NCI-H1417 (cell line): ENCODE measurements at regions not wholly inside any gene's neighbourhood (a gene's known extent, or its start where the extent isn't known, plus 50 kb on each side); places are given as distances from the start of the nearest gene placed in this dataset.
A peak's percentile ranks its signal among the peaks of the same experiment; 100 is the strongest.

Source experiments
- DNase-seq, 3 experiments: peaks; one replicate each; lab custom pipeline; 2025; lab: John Stamatoyannopoulos, UW

DNA sequence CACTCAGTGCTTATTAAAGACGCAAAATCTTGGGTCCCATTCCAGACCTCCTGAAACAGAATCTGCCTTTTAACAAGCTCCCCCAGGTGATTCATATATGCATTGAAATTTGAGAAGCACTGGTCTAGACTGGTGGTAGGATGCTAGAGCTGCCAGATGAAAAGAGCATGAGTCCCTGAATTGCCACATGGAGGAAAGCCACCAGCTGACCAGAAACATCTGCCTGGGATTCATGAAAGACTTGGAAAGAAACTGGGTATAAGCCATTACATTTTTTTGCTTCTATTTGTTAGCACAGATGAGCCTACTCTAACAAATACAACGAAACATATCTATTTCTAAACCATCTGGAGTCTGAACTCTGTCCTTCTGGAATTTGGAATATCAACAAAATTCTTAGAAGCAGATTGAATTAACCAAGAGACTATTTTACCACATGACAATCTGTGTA, 228.9 kb downstream of the RBM43 start:
- no peak for DNase-seq

DNA sequence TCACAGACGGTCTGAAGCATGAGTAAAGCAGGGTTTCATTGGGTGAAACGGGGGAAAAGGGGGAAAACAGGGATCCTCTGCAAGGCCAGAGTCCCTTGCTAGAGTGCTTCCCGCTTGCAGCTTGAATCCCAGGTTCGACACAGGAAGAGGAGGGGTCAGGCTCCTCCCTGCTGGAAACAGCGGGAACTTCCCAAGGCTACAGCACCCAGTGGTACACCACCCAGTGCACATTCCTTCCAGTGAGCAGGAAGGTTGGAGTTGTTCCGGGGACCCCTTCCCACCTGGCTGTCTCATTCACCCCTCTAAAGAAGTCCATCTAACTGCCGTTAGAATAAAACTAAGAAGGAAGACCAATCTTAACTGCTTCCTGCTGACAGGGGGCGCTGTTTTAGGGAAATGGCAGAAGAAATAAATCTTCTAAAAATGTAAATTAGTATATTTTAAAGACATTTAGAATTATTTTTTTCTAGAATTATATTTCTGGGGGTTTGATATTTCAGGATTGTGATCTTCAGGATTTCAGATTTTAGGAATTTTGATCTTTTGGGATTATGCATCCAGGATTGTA, 230.9 kb downstream of the RBM43 start:
- DNase-seq, result no peak

DNA sequence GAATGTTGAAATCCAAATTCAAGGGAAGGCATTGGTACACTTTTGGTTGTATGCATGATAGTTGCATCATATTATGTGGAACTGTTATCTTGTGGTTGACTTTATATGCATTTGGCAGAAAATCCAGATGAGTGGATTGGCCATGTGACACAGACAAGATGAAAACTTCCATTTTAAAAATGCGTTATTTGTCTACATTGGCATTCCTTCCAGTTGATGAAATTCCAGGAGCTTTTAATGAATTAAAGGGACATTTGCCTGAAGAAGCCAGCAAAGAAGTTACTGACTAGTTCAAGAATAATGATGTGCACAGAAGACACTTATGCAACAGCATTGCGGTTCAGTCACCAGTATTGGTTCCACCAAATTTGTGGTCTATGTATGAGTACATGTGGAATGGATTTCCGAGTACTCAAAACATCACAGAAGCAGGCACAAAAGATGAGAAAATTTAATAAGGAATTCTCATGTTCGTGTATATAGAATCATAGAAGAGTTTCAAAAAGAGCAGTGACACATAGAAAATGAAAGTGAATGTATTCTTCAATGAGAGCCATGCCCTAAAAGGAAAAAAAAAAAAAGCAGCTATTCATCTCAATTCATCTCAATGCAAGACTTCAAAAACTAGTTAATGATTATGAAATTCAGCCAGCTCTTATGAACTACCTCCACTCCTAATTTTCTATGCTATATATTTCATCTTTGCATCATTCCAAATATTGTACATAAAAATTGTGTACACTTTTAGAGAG, 232.1 kb downstream of the RBM43 start:
- no peak for DNase-seq

DNA sequence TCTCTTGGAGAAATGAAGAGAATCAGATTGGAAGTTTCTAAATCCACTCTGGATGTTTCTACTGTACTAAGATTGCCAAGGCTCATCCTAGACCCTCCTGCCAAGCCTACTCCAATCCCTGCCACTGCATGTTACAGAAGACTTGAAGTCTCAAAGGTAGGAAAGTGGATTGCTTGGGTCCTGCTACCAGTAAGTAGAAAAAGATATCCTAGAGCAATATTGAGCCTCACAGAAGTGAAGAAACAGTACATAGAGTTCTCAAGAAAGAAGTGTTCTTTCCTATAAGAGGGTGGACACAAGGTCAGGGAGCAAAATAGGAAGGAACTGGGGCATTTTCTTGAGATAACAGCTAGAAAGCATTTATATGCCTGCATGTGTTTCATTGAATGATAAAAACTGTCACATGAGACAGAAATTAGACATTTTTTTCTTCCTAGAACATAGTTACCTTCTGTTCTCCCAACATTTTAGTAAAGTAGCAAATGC, 232.9 kb downstream of the RBM43 start:
- DNase-seq, result no peak

DNA sequence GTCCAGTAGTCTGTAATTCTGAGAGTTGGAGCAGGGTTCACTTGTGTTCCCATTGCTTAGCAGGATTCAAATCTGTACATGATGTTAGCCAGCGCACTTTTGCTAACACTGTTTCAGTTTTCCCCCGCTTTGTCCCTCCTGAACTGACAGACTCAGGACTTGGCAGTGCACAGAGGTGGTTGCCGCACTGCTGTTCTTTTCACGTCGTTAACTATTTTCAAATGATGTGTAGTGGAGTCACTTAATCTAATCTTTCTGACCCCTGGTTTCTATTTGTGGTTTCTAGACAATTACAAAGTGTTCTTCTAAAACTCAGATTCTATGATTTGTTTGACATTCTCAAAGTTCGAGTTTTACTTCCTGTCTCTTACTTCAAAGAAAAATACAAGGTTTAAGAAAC, 234.5 kb downstream of the RBM43 start:
- DNase-seq, result no peak

DNA sequence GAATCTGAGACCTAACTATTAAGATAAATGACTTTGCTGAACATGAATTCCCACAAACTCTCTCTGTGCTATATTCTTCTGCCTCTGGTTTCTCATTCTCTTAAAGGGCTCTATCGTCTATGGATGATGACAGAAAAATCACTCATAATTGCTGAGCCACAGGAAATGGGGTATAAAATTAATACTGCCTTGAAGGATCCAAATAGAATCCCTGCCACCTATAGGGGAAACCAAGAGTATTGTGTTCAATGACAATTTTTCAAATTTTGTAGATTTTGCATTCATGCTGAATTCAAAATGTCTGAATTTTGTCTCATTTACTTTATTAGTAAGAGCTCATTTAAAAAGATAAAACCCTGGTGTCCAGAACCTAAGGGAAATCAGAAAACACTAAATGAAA, 235.8 kb downstream of the RBM43 start:
- DNase-seq, result no peak

DNA sequence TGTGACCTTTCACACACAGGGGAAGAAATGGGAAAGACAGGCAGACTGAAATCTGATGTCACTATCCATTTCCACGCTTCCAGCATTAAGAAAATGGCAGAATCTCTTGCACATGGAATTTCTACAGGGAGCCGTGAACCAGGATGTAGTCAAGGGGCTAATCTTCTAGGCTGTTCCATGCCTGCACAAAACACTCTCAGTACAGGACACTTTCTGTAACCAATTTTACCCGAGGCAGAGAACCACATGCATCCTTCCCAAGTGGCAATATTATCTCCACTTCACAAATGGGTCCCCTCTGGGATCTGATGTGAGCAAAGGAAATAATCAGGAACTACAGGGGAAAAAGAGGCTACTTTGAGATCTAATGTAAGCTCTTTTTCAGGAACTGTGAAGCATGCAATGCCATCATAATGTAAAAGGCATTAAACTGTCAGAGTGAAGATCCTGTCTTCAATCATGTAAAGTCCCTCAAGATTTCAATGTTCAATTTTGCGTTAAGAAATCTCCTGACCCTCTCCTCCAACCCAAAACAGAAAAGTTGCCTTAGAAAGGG, 236.9 kb downstream of the RBM43 start:
- DNase-seq, result no peak

DNA sequence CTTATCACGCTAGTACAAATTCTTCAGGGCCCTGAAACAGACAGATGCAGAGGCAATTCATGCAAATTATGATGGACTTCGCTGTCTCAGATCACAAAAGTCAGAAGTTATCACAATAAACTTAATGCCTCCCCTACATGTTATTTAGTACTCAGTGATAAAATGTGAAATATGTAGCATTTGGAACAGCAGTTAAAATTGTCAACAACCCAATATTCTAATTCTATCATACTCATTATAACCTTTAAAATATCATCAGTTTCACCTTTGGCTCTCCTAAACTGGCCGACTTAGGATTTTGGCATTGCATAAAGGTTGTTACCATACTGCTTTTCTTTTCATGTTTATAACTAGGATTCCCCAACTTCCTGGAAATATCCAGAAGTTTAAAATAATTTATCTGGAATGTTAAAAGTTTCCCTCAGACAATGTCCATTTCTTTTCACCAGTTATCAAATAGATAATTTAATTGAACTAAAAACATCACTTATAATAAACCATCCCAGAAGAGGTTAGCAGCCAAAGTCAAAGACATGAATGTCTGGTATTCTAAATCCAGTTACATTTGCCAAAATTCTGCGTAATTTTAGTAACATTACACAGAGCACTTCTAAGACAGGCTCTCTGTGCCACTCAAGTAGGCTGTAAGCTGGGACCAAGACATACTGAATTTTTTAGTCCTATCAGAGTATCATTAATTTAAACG, 239.8 kb downstream of the RBM43 start:
- DNase-seq, result no peak

DNA sequence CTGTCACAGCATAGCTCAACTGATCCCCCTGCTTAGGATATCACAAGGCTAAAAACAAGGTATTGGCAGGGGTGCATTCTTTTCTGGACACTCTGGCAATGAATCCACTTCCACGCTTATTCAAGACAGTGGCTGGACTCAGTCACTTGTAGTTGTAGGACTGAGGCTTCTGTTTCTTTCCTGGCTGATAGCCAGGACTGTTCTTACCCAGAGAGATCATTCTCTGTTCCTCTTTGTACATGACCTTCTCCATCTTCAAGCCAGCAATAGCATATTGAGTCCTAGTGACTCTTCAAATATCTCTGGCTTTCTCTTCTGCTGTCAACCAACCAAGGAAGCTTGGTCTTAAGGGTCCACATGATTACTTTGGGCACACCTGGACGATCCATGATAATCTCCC, 241.3 kb downstream of the RBM43 start:
- DNase-seq, result no peak

DNA sequence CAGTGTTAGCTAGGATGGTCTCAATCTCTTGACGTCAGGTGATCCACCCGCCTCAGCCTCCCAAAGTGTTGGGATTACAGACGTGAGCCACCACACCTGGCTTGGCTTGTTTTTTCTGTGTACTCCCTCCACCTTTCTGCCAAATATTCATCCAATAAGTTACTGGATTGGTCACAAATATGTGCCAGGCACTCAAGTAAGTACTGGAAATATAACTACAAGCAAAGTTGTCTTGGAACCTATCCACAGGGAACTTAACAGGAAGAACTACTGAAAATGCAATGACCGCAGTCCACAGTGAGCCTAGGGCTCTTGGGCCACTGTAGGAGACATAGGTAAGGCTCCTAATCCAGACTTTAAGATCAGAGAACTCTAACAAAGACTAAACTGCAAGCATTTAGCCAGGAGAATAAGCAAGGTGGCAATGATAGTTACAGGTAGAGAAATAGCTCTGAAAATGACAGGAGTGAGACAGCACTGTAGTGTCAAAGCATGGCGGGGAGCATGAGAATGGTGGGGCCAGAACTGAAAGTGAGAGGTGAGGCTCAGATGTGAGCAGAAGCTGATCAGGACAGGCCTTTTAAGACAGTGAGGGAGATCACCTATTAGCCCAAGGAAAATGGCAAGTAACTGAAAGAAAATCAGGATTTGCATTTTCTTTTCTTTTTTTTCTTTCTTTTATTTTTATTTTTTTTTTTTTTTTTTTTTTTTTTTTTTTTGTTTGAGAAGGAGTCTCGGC, 252.1 kb downstream of the RBM43 start:
- no peak for DNase-seq

DNA sequence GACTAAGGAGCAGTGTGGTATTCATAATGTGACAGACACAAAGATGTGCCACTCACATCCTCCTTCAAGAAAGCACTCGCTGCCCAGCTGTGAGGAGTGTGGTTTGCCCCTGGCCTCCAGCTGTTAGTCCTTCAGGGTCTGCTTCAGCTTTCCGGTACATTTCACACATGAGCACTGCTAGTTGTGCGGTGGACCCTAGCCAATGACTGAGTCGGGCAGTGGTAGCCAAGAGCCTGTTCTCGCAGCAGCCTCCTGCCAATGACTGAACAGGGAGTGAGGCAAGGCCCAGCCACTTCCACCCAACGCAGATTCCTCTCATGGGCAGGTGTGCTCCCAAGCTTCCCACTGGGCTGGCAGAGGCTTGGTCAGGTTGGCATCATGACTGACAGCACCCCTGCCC, 254.3 kb downstream of the RBM43 start:
- peak; percentile 3 to 87 (median 14) for DNase-seq

DNA sequence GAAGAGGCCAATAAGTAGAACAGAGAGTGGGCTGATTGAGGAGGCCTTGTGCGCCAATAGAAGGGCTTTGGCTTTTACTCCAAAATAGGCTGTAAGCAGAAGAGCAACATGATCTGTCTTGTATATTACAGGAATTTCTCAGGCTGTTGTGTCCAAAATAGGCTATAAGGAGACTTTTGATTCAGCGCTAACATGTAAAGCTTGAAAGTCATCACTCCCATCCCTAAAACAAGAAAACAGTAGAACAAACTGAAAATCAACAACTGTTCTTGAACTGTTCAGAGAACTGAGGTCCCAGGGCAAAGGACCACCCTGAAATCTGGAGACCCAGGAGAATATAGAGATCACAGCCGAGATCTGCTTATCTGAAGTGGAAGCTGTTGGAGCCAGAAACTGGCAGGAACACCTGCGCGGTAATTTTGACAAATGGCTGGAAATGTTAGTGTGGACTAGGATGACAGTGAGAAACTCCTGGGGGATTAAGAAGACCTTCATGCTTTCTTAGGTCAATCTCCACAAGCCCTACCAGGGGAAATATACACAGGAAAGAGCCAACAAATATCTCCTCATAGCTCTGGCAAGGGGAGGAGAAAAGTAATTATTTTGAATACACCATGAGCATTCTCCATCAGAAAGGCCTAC, 258.6 kb downstream of the RBM43 start:
- no peak for DNase-seq

DNA sequence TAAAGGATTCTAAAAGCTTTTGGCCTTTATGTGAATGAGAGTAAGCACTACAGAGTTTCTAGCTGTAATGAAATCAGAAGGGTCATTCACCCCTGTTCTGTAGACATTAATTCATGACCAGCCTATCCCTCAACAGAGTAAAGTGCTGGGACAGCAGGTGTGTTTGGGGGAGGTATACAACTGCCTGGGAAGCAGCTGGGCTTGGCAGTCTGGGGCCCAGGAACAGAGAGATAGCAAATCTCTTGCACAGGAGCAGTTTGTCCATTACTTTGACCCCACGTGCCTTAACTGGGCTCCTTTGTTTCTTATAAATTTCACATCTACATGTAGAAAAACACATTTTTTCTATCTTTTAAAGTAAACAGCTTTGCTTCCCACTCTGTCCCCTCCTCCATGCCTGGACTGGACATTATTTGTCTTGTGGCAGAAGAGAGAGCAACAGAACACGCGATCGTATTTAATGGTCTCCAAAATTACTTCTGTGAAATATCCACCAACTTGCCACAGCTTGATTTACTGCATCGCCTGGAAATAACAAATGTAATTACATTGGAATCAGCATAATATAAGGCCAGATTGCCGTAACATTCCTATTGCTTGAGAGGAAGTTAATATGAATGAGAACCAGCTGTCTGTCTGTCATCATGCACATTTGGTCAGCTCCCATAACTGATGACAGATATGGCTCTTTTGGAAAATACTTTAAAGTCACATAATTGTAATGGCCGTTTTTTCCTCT, 263.8 kb downstream of the RBM43 start:
- peak in 2 of 3 experiments; percentile 21 to 36 for DNase-seq

DNA sequence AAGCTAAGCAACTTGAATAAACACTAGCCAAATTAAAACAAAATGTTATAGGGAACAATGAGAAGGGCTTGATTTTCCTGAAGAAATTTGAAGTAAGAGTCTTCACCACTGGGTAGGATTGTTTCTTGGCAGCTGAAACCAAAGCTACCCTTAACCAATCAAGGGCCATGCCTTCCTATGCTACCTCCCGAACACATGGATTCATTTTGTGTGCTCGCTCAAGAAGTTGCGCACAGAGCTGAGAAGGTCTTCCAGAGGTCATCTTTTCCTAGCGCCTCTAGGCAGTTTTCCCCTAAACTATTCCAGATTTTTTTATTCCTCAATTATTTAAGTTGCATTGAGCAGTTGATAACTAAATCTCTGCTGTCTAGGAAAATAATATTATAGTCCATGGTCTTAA, 264.6 kb downstream of the RBM43 start:
- DNase-seq, result no peak

DNA sequence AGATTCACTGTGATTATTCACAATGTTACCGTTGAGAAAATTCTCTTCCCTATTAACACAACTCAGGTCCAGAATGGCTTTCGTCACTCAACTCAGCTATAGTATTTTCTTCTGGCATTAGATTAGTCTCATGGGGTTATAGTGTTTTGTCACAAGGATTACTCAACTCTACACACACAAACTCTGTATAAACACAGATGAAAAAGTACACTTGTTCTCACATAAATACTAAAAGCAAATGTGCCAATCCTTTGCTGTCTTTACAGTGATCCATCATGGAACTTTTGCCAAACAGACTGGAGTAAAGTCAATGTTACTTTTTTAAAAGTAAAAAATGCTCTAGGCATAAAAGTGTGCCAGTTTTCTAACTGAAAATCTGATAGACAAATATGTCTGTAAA, 267.6 kb downstream of the RBM43 start:
- no peak for DNase-seq

DNA sequence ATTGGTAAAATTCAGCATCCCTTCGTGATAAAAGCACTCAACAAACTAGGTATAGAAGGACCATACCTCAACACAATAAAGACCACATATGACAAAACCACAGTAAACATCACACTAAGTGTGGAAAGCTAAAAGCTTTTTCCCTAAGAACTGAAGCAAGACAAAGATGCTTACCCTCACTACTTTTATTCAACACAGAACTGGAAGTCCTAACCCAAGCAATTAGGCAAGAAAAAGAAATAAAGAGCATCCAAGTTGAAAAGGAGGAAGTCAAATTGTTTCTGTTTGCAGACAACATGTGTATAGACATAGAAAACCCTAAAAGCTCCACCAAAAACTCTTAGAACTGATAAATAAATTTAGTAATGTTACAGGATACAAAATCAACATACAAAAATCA, 271.7 kb downstream of the RBM43 start:
- DNase-seq, result no peak

DNA sequence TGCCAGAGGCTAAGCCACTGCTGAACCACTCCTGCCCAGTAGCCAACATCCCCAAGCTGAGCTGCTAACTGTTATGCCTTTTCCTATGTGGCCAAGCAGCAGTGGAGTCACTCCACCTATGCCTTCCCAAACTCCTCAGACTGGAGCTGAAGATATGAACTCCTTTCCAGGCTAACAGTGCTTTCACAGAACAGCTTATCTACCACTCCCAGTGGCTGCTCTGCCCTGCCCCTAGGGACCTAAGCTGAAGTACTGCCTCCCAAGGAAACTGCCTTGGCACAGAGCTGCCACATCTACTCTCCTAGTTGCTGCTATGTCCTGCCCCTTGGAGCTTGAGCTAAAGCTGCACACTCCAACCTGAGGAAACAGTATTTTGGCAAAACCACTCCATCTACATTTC, 275.9 kb downstream of the RBM43 start:
- DNase-seq, result no peak

DNA sequence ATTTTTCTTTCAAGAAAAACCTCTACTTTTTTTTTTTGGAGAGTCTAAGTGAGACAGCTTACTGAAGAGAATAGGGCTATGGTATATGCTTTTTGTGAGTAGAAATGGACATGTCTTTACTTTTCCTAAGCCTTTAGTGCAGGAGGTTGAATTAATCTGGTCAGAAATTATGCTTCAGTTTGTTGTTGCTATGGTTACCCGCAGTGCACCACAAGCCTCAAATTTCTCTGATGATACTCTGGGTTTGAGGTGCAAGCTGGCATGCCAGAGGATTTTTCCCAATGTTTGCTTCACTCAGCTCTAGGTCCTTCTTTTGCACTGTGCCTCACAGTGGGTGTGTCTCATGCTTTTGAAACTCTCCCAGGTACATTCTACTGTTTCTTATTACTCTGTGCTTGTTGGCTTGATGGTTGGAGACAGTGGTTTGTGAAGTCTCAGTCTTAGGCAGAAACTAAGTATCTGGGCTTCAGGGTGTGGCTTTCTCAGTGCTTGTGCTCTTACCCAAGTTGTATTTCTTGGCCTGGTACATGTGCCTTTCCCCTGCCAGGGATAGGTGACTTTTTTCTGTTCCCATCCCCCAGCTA, 278.3 kb downstream of the RBM43 start:
- DNase-seq, result peak in 1 of 3 experiments; percentile 17

DNA sequence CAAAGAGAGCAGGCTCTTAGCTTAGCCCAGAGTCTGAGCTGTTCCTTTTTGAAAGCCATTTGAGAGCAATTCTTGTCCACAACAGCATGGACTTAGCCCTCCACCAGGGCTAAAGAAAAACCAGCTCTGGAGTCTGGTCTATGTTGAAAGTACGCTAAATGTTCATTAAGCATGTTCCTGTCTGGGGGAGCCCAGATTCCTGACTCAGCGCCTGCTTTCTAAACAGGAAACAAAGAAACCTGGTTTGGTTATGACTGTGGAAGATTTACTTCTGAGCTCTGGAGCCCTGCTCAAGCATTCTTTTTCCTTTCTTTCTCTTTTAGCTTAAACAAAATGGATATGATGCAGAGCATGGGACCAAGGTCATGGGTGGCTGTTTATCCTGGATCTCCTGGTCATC, 279.8 kb downstream of the RBM43 start:
- no peak for DNase-seq

DNA sequence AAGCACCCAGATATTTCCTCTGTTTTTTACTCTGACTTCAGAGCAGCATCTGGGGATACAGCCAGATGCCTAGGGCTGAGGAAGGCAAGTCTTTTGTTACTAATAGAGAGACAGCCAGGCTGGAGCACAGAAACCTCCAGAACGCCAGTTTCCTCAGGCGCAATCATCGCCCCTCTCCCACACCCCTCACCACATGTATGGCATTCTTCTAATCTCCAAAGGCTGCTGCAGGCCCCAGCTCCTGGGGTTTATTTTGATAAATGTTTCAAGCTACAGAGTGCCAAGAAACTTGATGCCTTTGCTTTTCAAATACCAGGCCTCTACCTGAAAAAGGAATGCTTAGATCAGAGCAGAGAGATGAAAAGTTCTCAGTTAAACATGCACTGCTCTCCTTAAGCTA, 283.6 kb downstream of the RBM43 start:
- no peak for DNase-seq

DNA sequence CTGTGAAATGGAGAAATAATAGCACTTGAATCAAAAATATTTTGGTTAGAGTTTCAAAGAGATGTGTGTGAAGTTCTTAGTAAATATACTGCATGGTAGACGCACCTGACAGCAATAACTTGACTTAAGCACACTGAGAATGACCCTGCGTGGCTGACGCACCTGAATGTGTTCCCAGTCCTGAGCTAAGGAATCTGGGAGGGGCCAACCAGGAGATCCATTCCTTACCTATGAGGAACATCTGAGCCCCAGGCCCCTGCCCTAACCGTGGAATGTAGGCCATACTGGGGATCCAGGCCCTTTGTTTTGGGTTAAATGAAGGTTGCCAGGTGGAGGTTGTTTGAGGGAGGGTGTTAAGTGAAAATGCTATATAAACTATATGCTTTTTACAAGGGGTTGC, 284.4 kb downstream of the RBM43 start:
- DNase-seq, result no peak
